ENCODE measurements at regions not wholly inside any gene's neighbourhood (a gene's known extent, or its start where the extent isn't known, plus 50 kb on each side); places are given as distances from the start of the nearest gene placed in this dataset.
"Not testable (repeated sequence)": the region's sequence is repeated elsewhere in the genome, so short reads cannot be mapped to it uniquely, and the experiment has no call there.

DNA sequence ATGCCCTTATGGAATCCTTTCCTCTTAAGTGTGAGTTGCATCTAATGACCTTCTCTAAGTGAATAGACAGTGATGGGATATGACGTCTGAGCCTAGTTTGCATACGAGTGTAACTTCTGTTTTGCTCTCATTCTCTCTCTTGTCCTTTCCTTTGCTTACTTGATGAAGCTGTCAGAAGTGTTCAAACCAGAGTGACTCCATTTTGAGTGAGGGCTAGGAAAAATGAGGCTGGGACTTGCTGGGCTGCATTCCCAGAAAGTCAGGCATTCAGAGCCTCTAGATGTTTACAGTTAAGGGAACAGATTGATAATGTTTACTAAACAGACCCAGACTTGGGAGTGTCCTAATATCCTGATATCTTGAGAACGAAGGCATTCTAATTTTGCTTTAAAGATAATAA, 311.2 kb upstream of the SOX4 start:
- H3K4me3 ChIP-seq (ENCODE audit: low read depth, low read length); H3K27ac ChIP-seq; in situ Hi-C loops (cut with HindIII; ENCODE audit: low pct_ligation_motif_present, low sequenced_read_pairs); H3K27me3 ChIP-seq (replicated peaks); DNase-seq; H3K36me3 ChIP-seq (replicated peaks): not testable (repeated sequence)

DNA sequence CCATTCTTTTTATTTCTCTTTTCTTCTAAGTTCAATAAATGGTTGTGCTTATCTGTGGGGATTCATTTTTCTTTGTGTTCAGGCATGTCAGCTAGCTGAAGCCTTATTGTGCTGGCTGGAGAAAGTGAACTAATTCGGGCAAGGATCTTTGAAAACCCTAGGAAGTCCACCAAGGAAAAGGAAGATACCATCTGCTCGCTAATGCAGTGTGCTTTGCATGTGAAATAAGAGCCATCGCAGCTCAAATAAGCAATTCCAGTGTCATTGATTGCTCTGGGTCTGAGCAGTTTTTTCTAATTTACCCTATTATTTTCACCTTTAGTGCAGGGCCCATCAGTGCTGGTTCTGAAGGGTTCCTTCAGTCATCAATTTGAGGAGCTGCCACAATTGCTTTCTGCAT, 309.4 kb upstream of the SOX4 start:
- Histone ChIP-seq H3K36me3 (replicated peaks) (no peaks in the 10 kb centered on the region), H3K27ac (no peak overlapping the region), H3K4me3 (ENCODE audit: low read depth, low read length) (no peak overlapping the region), H3K27me3 (replicated peaks) (no peaks in the 10 kb centered on the region)
- TF ChIP-seq CTCF (IDR thresholded peaks at IDR 0.05; ENCODE audit: low read depth, low read length, missing control alignments), result no peak
- in situ Hi-C loops (cut with HindIII; ENCODE audit: low pct_ligation_motif_present, low sequenced_read_pairs), result no loop called here
- no peak for DNase-seq

- no peak for TF ChIP-seq CTCF (IDR thresholded peaks at IDR 0.05; ENCODE audit: low read depth, low read length, missing control alignments)
Measured at GRCh38 chr6:21284706-21285105, 308.8 kb upstream of the SOX4 start.

GRCh38 chr6:21294144-21294543, 299.4 kb upstream of the SOX4 start:
- no peak for TF ChIP-seq CTCF (IDR thresholded peaks at IDR 0.05; ENCODE audit: low read depth, low read length, missing control alignments)
- Histone ChIP-seq H3K27ac (no peak overlapping the region), H3K36me3 (replicated peaks) (no peaks in the 10 kb centered on the region), H3K27me3 (replicated peaks) (no peaks in the 10 kb centered on the region), H3K4me3 (ENCODE audit: low read depth, low read length) (no peak overlapping the region)
- no peak for DNase-seq
- in situ Hi-C loops (cut with HindIII; ENCODE audit: low pct_ligation_motif_present, low sequenced_read_pairs), result no loop called here

More at GRCh38 chr6:21284706-21285105, 308.8 kb upstream of the SOX4 start:
- Histone ChIP-seq H3K4me3 (ENCODE audit: low read depth, low read length) (no peak overlapping the region), H3K27ac (no peak overlapping the region), H3K27me3 (replicated peaks) (no peaks in the 10 kb centered on the region), H3K36me3 (replicated peaks) (no peaks in the 10 kb centered on the region)
- no peak for DNase-seq
- in situ Hi-C loops (cut with HindIII; ENCODE audit: low pct_ligation_motif_present, low sequenced_read_pairs), result no loop called here

- in situ Hi-C loops (cut with HindIII; ENCODE audit: low pct_ligation_motif_present, low sequenced_read_pairs), result no loop called here
- no peak for DNase-seq
- H3K36me3 ChIP-seq (replicated peaks), result no peaks in the 10 kb centered on the region
Measured at GRCh38 chr6:21295506-21296240, 297.9 kb upstream of the SOX4 start.

GRCh38 chr6:21297665-21298064, 295.9 kb upstream of the SOX4 start:
- in situ Hi-C loops (cut with HindIII; ENCODE audit: low pct_ligation_motif_present, low sequenced_read_pairs), result no loop called here
- H3K4me3 ChIP-seq (ENCODE audit: low read depth, low read length), result no peak overlapping the region
- no peak overlapping the region for H3K27ac ChIP-seq
- no peak for DNase-seq
- no peaks in the 10 kb centered on the region for H3K36me3 ChIP-seq (replicated peaks)
- no peaks in the 10 kb centered on the region for H3K27me3 ChIP-seq (replicated peaks)
- TF ChIP-seq CTCF (IDR thresholded peaks at IDR 0.05; ENCODE audit: low read depth, low read length, missing control alignments), result no peak

More at GRCh38 chr6:21295506-21296240, 297.9 kb upstream of the SOX4 start:
- H3K27ac ChIP-seq, result no peak overlapping the region
- no peak overlapping the region for H3K4me3 ChIP-seq (ENCODE audit: low read depth, low read length)
- no peak for TF ChIP-seq CTCF (IDR thresholded peaks at IDR 0.05; ENCODE audit: low read depth, low read length, missing control alignments)
- no peaks in the 10 kb centered on the region for H3K27me3 ChIP-seq (replicated peaks)

Data from brain microvascular endothelial cell (primary cell).